GM21423 (cell line): ENCODE measurements at regions not wholly inside any gene's neighbourhood (a gene's known extent, or its start where the extent isn't known, plus 50 kb on each side); places are given as distances from the start of the nearest gene placed in this dataset.

Experiments
- ATAC-seq: cut with Tn5 transposase; IDR thresholded peaks from one replicate; pipeline ENCODE4 v1.9.1; 2021; ENCODE audit warnings: mild to moderate bottlenecking, moderate library complexity; ENCODE audit not compliant: unreplicated experiment

GRCh38 chr10:43809211-43809930 lies 160.7 kb upstream of the ZNF32 start:
- no peak for ATAC-seq

GRCh38 chr10:43808136-43808535 lies 159.5 kb upstream of the ZNF32 start:
- ATAC-seq: peak; percentile 82

- no peak for ATAC-seq
These were observed 158.4 kb upstream of the ZNF32 start for GRCh38 chr10:43806831-43807640.

- ATAC-seq: no peak
These were observed 155.1 kb upstream of the ZNF32 start for GRCh38 chr10:43803791-43804190.

GRCh38 chr10:43802988-43803696 lies 154.5 kb upstream of the ZNF32 start:
- no peak for ATAC-seq

- ATAC-seq: no peak
These were observed 152.9 kb upstream of the ZNF32 start for GRCh38 chr10:43801626-43802025.

GRCh38 chr10:43801140-43801539 lies 152.5 kb upstream of the ZNF32 start:
- ATAC-seq: no peak

- ATAC-seq: no peak
These were observed 148.1 kb upstream of the ZNF32 start for GRCh38 chr10:43796781-43797180.

GRCh38 chr10:43795639-43796038 lies 147.0 kb upstream of the ZNF32 start:
- no peak for ATAC-seq

GRCh38 chr10:43795093-43795492 lies 146.4 kb upstream of the ZNF32 start:
- no peak for ATAC-seq

GRCh38 chr10:43794181-43794815 lies 145.6 kb upstream of the ZNF32 start:
- no peak for ATAC-seq

GRCh38 chr10:43793704-43794103 lies 145.0 kb upstream of the ZNF32 start:
- no peak for ATAC-seq

- no peak for ATAC-seq
These were observed 141.5 kb upstream of the ZNF32 start for GRCh38 chr10:43790147-43790546.

GRCh38 chr10:43785252-43785651 lies 136.6 kb upstream of the ZNF32 start:
- ATAC-seq: no peak

GRCh38 chr10:43782814-43783213 lies 134.1 kb upstream of the ZNF32 start:
- ATAC-seq: no peak

GRCh38 chr10:43781480-43782361 lies 133.0 kb upstream of the ZNF32 start:
- peak; percentile 74 for ATAC-seq

GRCh38 chr10:43778571-43778970 lies 129.9 kb upstream of the ZNF32 start:
- ATAC-seq: no peak

- ATAC-seq: no peak
These were observed 126.7 kb upstream of the ZNF32 start for GRCh38 chr10:43775384-43775783.

GRCh38 chr10:43774234-43774769 lies 125.6 kb upstream of the ZNF32 start:
- no peak for ATAC-seq

- ATAC-seq: no peak
These were observed 125.1 kb upstream of the ZNF32 start for GRCh38 chr10:43773736-43774135.
